H9 (cell line): ENCODE measurements at regions not wholly inside any gene's neighbourhood (a gene's known extent, or its start where the extent isn't known, plus 50 kb on each side); places are given as distances from the start of the nearest gene placed in this dataset.

Source experiments
- DNase-seq: peaks from one replicate; pipeline ENCODE4 v3.0.0-alpha.2; 2017
- H2AFZ ChIP-seq: one replicate; pipeline ENCODE4 v1.6.1; 2013; ENCODE audit warnings: mild to moderate bottlenecking, low read length, control low read depth, moderate library complexity
- H2AK5ac ChIP-seq: 2 replicates; pipeline ENCODE4 v1.6.1; 2013; ENCODE audit warnings: low read length, control low read depth, mixed read lengths; ENCODE audit not compliant: insufficient read length
- H2BK120ac ChIP-seq: one replicate; pipeline ENCODE4 v1.6.1; 2013; ENCODE audit warnings: low read depth, mild to moderate bottlenecking, low read length, control low read depth, inconsistent platforms; ENCODE audit not compliant: poor library complexity, severe bottlenecking
- H2BK12ac ChIP-seq: 2 replicates; pipeline ENCODE4 v1.6.1; 2013; ENCODE audit warnings: low read length, control low read depth, mixed read lengths, low read depth; ENCODE audit not compliant: insufficient read length
- H2BK15ac ChIP-seq: 2 replicates; pipeline ENCODE4 v1.6.1; 2013; ENCODE audit warnings: low read depth, low read length, control low read depth
- H2BK20ac ChIP-seq: one replicate; pipeline ENCODE4 v1.6.1; 2013; ENCODE audit warnings: low read depth, mild to moderate bottlenecking, low read length, control low read depth, inconsistent platforms; ENCODE audit not compliant: poor library complexity, severe bottlenecking
- H2BK5ac ChIP-seq: 2 replicates; pipeline ENCODE4 v1.6.1; 2013; ENCODE audit warnings: low read length, control low read depth, mixed read lengths; ENCODE audit not compliant: insufficient read length
- H3K14ac ChIP-seq: 2 replicates; pipeline ENCODE4 v1.6.1; 2013; ENCODE audit warnings: low read length, control low read depth; ENCODE audit not compliant: insufficient read depth
- H3K18ac ChIP-seq: 2 replicates; pipeline ENCODE4 v1.6.1; 2013; ENCODE audit warnings: low read depth, mild to moderate bottlenecking, mixed read lengths, low read length, control low read depth; ENCODE audit not compliant: insufficient read length
- H3K23ac ChIP-seq: 2 replicates; pipeline ENCODE4 v1.6.1; 2013; ENCODE audit warnings: low read length, control low read depth, mixed read lengths, low read depth; ENCODE audit not compliant: insufficient read length
- H3K23me2 ChIP-seq: 2 replicates; pipeline ENCODE4 v1.6.1; 2013; ENCODE audit warnings: low read depth, mild to moderate bottlenecking, mixed read lengths, low read length, control low read depth; ENCODE audit not compliant: insufficient read length, poor library complexity, severe bottlenecking
- H3K27ac ChIP-seq: 2 replicates; pipeline ENCODE4 v1.5.1; 2013; ENCODE audit warnings: low read length, control low read depth, mixed read lengths, low read depth; ENCODE audit not compliant: insufficient read length
- H3K27me3 ChIP-seq: 2 replicates; pipeline ENCODE4 v1.6.1; 2013; ENCODE audit warnings: low read length, control low read depth, inconsistent platforms; ENCODE audit not compliant: insufficient read depth
- H3K4ac ChIP-seq: 2 replicates; pipeline ENCODE4 v1.6.1; 2013; ENCODE audit warnings: low read depth, mild to moderate bottlenecking, control low read depth, inconsistent platforms, low read length, moderate library complexity
- H3K4me1 ChIP-seq: 2 replicates; pipeline ENCODE4 v1.6.1; 2013; ENCODE audit warnings: low read length, control low read depth, inconsistent platforms; ENCODE audit not compliant: insufficient read depth
- H3K4me2 ChIP-seq: 2 replicates; pipeline ENCODE4 v1.6.1; 2013; ENCODE audit warnings: low read length, control low read depth, mixed read lengths; ENCODE audit not compliant: insufficient read length, insufficient read depth
- H3K56ac ChIP-seq: 2 replicates; pipeline ENCODE4 v1.6.1; 2013; ENCODE audit warnings: low read depth, mild to moderate bottlenecking, mixed read lengths, low read length, control low read depth; ENCODE audit not compliant: insufficient read length
- H3K79me1 ChIP-seq: 2 replicates; pipeline ENCODE4 v1.6.1; 2013; ENCODE audit warnings: low read depth, mild to moderate bottlenecking, moderate library complexity, low read length, control low read depth, inconsistent platforms; ENCODE audit not compliant: insufficient read depth, poor library complexity, severe bottlenecking
- H3K79me2 ChIP-seq: 2 replicates; pipeline ENCODE4 v1.6.1; 2013; ENCODE audit warnings: low read length, control low read depth, inconsistent platforms; ENCODE audit not compliant: insufficient read depth
- H3K9ac ChIP-seq: 2 replicates; pipeline ENCODE4 v1.6.1; 2013; ENCODE audit warnings: low read length, control low read depth, mixed read lengths; ENCODE audit not compliant: insufficient read length; ENCODE audit errors: extremely low read depth
- H3K9me3 ChIP-seq: one replicate; pipeline ENCODE4 v1.6.1; 2013; ENCODE audit warnings: low read depth, low read length, inconsistent platforms; ENCODE audit not compliant: control insufficient read depth
- H3T11ph ChIP-seq: one replicate; pipeline ENCODE4 v1.6.1; 2013; ENCODE audit warnings: mild to moderate bottlenecking, low read length, control low read depth, inconsistent platforms
- H4K20me1 ChIP-seq: one replicate; pipeline ENCODE4 v1.6.1; 2013; ENCODE audit not compliant: control insufficient read depth, insufficient read length, insufficient read depth
- H4K5ac ChIP-seq: 2 replicates; pipeline ENCODE4 v1.6.1; 2013; ENCODE audit warnings: low read depth, mild to moderate bottlenecking, mixed read lengths, low read length, control low read depth; ENCODE audit not compliant: insufficient read length
- H4K8ac ChIP-seq: replicated peaks from 2 replicates; pipeline ENCODE4 v1.6.1; 2013; ENCODE audit warnings: low read length, control low read depth, mixed read lengths, low read depth; ENCODE audit not compliant: insufficient read length
- H4K91ac ChIP-seq: 2 replicates; pipeline ENCODE4 v1.6.1; 2013; ENCODE audit warnings: low read depth, mild to moderate bottlenecking, moderate library complexity, mixed read lengths, low read length, control low read depth; ENCODE audit not compliant: insufficient read length
- H3K27ac Mint-ChIP-seq, 3 experiments: 2 replicates in 2 of 3; 3 replicates in 1 of 3; pipeline ENCODE4 v1.8.0; 2020 to 2021; ENCODE audit warnings: mixed read lengths in 3 of 3, mild to moderate bottlenecking in 1 of 3, moderate library complexity in 1 of 3
- H3K27me3 Mint-ChIP-seq: 2 replicates; pipeline ENCODE4 v1.8.0; 2021; ENCODE audit warnings: low read depth, mild to moderate bottlenecking, moderate library complexity, mixed read lengths
- H3K36me3 Mint-ChIP-seq, 3 experiments: 2 replicates in 2 of 3; 3 replicates in 1 of 3; pipeline ENCODE4 v1.8.0; 2020 to 2021; ENCODE audit warnings: low read depth in 3 of 3, mixed read lengths in 3 of 3; ENCODE audit not compliant: insufficient read depth in 1 of 3
- H3K4me1 Mint-ChIP-seq, 2 experiments: 2 replicates each; pipeline ENCODE4 v1.8.0; 2020; ENCODE audit warnings: mixed read lengths in 2 of 2
- H3K4me3 Mint-ChIP-seq, 2 experiments: 2 replicates in 1 of 2; 3 replicates in 1 of 2; pipeline ENCODE4 v1.8.0; 2020 to 2021; ENCODE audit warnings: mild to moderate bottlenecking in 2 of 2, mixed read lengths in 2 of 2, moderate library complexity in 1 of 2
- H3K9me3 Mint-ChIP-seq, 2 experiments: 2 replicates in 1 of 2; 3 replicates in 1 of 2; pipeline ENCODE4 v1.8.0; 2020; ENCODE audit warnings: mild to moderate bottlenecking in 2 of 2, mixed read lengths in 2 of 2, moderate library complexity in 1 of 2
- CTCF ChIP-seq: fragments of 200-600 bp; sonication (generic); conservative IDR thresholded peaks from 3 replicates; pipeline ENCODE4 v1.8.0; 2021; ENCODE audit warnings: antibody characterized with exemption, mild to moderate bottlenecking
- WGBS: extraction: QIAGEN DNeasy Blood & Tissue Kit; methylation state at CpG from one replicate; pipeline ENCODE4 v1.1.7; 2013; ENCODE audit warnings: missing lambda C conversion rate, low lambda C conversion rate, mixed read lengths; ENCODE audit not compliant: insufficient read length; ENCODE audit errors: extremely low coverage; 5-methylcytosine and 5-hydroxymethylcytosine counted together

- H3K79me1 ChIP-seq, result no peaks in the 10 kb centered on the region
- no peak overlapping the region for H2BK20ac ChIP-seq
- no peak overlapping the region for H2AFZ ChIP-seq
- H4K91ac ChIP-seq, result no peak overlapping the region
- no peak overlapping the region for H2BK5ac ChIP-seq
- no peaks in the 10 kb centered on the region for H3K9me3 ChIP-seq
- DNase-seq, result no peak
- no peak overlapping the region for H2BK12ac ChIP-seq
- no peak overlapping the region for H2BK120ac ChIP-seq
- Mint-ChIP-seq H3K27me3 (peaks cover 25% of the 10 kb centered on the region), H3K9me3 (no peaks in the 10 kb centered on the region), H3K36me3 (no peaks in the 10 kb centered on the region), H3K4me3 (no peak overlapping the region), H3K27ac (no peak overlapping the region), H3K4me1 (no peaks in the 10 kb centered on the region)
- no peak overlapping the region for H3K9ac ChIP-seq
- no peaks in the 10 kb centered on the region for H3K27me3 ChIP-seq
- no peak overlapping the region for H4K5ac ChIP-seq
- H3K18ac ChIP-seq, result no peak overlapping the region
- H3K4me1 ChIP-seq, result no peaks in the 10 kb centered on the region
- peaks cover 3% of the 10 kb centered on the region for H4K20me1 ChIP-seq
- H2BK15ac ChIP-seq, result no peak overlapping the region
- H3K56ac ChIP-seq, result no peak overlapping the region
- no peak overlapping the region for H3K27ac ChIP-seq
- no peaks in the 10 kb centered on the region for H3K23me2 ChIP-seq
- no peak overlapping the region for H3T11ph ChIP-seq
- TF ChIP-seq CTCF, result no peak
- no peak overlapping the region for H3K23ac ChIP-seq
- H3K79me2 ChIP-seq, result no peaks in the 10 kb centered on the region
- no peak overlapping the region for H3K4me2 ChIP-seq
- H3K14ac ChIP-seq, result no peak overlapping the region
- WGBS, result no CpG with 5 or more reads among the region's 7 CpGs
- no peak overlapping the region for H3K4ac ChIP-seq
- no peak overlapping the region for H2AK5ac ChIP-seq
- no peak overlapping the region for H4K8ac ChIP-seq
Observed at GRCh38 chr6:1126036-1126435, 185.9 kb upstream of the FOXQ1 start.
